ENCODE measurements at regions not wholly inside any gene's neighbourhood (a gene's known extent, or its start where the extent isn't known, plus 50 kb on each side); places are given as distances from the start of the nearest gene placed in this dataset.

DNA sequence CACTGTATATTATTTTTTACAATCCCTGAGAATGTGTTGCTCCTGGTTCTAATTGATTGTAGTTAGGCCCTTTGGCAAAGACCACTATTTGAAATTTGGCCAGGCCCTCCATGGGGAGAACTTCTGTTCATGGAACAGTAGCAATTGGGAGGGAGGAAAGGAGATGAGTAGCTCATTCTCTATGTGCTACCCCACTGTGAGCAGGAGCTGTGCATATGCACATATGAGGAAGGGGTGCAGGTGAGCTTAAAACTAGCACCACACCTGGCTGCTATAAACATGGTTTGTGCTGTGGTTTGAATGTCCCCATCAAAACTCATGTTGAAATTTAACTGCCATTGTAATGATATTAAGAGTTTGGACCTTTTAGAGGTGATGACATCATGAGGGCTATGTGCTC lies 1483.2 kb downstream of the PCDH7 start:
- DNase-seq: no peak

DNA sequence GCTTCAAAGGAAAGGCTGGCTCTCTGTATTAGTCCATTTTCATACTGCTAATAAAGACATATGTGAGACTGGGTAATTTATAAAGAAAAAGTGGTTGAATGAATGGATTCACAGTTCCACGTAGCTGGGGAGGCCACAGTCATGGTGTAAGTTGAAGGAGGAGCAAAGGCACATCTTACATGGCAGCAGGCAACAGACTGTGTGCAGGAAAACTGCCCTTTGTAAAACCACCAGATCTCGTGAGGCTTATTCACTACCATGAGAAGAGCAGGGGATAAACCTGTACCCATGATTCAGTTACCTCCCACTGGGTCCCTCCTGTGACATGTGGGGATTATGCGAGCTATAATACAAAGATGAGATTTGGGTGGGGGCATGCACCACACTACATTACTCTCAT lies 1486.6 kb downstream of the PCDH7 start:
- no peak for DNase-seq

DNA sequence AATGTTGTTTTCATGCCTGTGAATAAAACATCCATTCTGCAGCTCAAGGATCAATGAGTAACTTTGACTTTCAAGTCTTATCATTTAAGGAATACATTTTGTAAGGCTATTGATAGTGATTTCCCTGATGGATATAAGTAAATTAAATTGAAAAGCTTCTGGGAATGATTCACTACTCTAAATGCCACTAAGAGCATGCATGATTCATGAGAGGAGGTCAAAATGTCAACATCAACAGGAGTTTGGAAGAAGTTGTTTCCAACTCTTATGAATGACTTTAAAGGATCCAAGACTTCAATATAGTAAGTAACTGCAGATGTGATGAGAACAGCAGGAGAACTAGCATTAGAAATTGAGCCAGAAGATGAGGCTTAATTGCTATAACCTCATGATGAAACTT lies 1487.3 kb downstream of the PCDH7 start:
- no peak for DNase-seq

DNA sequence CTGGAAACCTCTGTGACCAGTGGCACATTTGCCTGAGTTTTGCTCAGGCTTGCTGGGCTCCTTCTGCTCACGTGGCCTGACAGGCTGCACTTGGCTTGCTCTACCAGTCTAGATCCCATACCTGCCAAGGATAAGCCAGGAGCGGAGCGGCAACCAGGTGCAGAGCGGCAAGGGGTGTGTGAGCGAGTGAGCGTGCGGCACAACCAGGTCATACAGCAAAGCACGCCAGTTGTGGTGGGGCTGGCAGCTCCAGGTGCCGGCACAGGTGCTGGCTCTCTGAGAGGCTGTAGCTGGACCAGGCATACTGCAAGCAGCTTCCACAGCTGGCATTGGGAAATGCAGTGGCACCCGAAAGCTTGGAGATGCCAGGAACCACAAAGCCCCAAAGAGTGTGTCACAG lies 1495.1 kb downstream of the PCDH7 start:
- no peak for DNase-seq

DNA sequence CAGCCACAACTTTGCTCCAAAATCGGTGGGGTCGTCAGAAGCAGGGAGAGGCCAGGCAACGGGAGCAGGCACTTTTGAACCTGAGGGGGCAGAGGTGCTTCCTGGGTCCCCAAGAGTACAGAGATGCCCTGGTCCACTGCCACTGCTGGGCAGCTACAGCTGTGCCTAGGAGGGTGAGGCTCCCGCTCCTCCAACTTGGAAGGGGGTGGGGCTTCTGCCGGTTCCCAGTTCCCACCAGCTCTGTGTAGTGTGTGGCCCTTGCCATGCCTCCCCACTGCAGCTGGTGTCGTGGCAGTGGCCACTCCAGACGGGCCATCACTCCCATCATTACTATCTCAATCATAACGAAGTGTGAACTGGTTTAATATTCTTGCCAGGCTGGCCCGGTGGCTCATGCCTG lies 1496.3 kb downstream of the PCDH7 start:
- DNase-seq: no peak

DNA sequence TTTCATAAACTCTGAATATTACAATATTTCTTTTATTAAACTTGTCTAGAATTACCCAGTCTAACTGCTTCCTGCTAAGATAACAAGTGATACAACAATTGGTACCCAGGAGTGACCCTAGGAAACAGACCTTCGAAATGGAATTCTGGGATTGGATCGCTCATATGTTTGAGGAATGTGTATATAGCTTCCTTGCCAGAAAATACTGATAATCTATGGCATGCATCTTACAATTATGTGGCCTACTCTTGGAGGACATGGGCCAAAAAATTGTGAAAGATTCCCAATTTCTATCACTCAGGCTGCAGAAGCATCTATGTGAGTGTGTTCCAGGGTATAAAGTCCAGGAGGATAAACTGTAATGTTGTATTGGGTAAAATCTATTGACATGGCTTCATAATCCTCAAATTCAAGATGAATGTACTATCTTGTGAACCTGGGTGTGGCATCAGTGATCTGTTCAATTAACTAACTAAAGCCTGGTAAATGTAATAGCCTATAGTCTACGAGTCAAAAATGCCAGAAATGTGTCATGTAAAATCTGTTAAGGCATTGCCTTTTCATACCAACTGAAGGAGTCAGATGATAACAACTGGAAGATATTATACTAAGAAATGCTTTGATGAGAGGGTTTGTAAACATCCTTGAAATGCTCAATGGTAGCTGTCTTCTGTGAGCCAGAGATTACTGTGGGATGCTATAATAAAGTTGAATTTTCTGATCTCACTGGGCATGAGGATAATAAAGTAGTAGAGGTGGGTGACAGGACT lies 1499.3 kb downstream of the PCDH7 start:
- no peak for DNase-seq

DNA sequence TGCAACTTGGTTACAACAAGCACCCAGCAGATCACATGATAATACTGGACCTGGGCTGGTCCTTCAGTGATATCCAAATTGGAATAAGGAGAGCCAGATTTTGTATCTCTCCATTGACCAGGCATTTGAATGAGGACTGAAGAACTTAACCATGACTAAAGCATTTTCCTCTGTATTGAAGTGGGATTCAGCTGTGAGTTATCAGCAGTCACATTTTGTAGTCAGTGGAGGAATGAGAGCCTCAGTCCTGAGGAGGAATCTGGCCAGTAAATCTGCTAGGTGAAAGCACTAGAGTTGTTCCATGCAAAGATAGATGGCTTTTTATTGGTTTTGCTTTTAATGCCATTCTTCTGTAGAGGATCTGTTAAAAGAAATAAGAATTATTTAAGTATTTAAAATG lies 1506.0 kb downstream of the PCDH7 start:
- DNase-seq: no peak

DNA sequence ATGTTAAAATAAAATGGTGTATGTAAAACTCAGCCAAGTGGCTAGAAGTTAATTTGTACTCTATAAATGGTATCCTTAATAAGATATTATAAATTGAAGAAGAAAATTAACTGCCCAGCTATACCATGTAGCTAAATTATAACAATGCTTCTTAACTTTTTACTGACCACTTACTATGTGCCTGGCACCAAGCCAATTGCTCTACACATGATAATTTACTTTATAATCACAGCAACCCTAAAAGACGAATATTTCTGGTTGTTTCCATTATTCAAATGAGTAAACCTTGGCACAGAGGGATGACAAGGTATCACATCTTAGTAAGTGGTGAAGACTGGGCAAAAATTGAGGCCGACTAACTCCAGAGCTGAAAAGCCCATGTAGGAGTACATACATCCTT lies 1506.6 kb downstream of the PCDH7 start:
- no peak for DNase-seq

DNA sequence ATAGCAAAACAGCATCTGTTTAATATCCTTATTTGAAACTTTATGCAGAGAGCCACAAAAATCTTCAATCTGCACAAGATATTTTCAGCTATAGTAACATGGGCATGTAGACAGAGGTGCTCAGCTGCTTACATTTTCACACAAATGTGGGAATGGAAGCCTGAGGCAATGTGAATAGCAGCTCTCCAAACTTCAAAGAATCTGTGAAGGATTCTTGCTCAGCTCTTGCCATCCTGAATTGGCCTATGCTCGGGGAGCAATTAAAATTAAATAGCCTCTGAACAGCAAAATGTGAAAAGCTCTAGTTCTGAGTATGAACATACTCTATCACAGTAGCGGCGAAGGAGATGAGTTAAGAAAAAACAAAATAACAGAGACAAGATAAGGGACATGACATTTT lies 1523.8 kb downstream of the PCDH7 start:
- no peak for DNase-seq

DNA sequence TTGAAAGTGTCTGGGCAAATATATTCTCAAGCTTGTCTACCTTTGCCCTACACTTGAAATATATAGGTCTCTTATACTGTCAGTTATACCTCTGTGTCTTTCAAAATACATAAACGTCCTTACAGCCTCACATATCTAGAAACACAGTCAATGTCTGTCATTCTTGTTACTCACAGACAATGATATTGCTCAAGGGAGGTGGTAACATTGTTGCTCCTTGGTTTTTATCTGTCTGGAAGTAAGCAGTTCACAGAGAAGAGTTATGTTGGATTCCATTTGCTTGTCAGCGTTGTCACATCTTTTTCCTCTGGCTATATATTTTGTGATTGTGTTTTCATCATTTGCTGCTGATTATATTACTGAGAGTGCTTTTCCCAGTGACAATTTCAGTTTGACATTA lies 1528.9 kb downstream of the PCDH7 start:
- no peak for DNase-seq

DNA sequence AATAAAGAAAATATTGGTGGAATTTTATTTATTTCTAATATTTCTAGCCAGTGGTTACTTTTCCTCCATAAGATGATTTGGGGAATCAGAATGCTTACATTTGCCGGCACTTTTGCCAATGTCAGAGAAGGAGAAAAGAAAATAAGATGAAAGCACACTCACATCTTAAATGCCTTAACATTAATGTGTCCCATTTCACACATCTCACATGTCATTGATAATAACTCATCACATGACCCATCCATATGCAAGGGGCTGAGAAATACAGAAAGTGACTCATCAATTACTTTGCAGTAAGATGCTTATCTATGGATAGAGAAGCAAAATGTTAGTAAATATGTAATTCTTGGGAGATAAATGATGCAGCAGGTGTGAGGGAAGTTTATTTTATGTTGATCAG lies 1531.0 kb downstream of the PCDH7 start:
- no peak for DNase-seq

DNA sequence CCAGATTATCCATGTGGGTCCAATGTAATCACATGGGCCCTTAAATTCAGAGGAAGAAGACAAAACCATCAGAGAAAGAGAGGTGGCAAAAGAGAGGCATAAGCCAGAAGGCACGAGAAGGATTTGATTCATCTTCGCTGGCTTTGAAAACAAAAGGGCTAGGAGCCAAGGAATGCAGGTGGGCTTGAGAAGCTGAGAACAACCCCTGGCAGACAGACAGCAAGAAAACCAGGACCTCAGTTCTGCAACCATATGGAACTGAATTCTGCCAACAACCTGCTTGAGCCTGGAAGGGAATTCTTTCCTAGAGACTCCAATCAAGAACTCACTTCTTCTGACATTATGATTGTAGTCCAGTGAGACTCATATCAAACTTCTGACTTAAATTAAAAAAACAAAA lies 1531.8 kb downstream of the PCDH7 start:
- no peak for DNase-seq

DNA sequence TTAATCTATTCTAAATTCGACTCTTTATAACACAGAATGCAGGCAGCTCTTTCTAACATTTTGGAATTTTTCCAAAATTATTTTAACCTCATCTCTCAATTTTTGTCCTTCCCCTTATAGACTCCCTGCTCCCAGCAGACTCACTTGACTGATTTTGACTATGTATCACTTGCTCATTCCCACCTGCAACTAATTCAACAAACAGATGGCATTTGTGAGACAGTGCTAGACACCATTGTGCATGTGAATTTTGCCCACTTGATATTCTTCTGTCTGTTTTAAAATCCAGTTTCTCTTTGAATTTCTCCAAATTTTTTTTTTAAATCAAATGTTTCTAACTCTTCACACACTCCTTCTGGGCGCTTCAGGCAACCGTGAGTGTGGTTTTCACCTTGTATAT lies 1534.0 kb downstream of the PCDH7 start:
- no peak for DNase-seq

DNA sequence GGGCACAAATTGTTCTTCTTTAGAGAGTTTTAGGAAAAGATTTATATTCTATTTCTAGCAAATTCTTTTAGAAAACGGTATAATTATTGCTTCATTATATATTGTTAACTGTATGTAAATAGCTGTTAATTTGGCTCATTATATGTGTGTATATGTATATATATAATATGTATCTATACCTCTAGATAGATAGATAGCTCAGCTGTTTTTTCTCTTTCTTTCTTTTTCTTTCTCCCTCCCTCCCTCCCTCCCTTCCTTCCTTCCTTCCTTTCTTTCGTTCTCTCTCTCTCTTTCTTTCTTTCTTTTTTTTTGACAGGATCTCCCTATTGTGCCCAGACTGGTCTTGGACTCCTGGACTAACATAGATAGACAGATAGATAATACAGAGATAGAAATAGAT lies 1538.8 kb downstream of the PCDH7 start:
- no peak for DNase-seq

DNA sequence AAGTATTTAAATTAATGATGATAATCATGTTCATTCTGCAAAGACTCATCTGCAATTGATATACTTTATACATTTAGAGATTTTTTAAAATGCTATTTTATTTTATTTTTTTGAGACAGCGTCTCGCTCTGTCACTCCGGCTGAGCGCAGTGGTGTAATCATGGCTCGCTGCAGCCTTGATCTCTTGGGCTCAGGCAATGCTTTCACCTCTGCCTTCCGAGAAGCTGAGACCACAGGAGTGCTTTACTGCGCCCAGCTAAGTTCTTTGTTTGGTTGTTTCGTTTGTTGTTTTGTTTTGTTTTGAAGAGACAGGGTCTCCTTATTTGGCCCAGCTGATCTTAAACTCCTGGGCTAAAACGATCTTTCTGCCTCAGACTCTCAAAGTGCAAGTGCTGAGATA lies 1541.0 kb downstream of the PCDH7 start:
- no peak for DNase-seq

DNA sequence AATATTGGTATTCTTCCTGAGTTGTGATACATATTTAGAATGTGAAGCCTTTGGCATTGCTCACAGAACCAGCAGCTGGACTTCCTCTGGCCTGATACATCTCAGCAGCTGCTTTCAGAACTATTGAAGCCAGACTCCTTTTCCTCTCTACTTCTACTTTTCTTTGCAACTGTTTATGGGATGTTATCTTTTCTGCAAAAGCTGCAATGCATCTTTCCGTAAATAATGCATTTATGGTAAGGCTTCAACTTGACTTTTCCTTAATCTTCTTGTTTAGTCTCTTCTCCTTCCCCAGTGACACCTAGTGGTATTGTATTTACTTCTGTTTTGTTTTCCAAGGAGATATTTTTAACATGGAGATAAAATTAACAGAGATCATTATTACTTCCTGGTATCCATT lies 1548.7 kb downstream of the PCDH7 start:
- no peak for DNase-seq

DNA sequence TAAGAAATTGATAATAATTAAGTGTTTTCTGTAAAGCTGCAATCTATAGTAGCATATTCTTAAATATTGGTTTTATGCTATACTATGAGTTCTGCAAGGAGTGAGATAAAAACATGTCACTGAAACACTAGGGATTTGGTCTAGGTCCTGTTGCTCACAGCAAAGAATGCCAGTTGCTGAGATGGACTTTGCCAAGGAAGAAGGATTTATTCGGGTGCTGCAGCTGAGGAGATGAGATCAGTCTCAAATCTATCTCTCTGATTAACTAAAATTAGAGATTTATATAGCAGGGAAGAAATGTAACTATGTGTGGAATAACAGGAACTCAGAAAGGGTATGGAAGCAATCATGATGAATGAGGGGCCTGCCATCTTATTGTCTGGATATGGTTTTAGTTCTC lies 1569.9 kb downstream of the PCDH7 start:
- DNase-seq: no peak

DNA sequence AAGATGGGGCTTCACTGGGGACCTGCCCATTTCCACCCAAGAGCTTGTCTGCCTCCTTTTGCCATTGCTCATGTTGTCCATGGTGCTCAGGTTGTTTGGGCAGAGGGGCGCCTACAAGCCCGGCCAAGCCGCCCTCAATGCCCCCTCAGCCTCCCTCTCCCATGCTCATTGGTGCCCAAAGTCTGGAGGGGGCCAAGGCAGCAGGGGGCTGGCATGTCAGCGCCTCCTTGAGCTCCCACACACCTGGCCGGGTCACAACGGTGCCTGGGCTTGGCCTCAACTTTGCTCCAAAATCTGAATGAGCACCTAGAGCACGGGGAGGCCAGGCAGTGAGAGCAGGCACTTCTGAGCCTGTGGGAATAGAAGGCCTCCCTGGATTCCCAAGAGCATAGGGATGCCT lies 1598.8 kb downstream of the PCDH7 start:
- DNase-seq: no peak

DNA sequence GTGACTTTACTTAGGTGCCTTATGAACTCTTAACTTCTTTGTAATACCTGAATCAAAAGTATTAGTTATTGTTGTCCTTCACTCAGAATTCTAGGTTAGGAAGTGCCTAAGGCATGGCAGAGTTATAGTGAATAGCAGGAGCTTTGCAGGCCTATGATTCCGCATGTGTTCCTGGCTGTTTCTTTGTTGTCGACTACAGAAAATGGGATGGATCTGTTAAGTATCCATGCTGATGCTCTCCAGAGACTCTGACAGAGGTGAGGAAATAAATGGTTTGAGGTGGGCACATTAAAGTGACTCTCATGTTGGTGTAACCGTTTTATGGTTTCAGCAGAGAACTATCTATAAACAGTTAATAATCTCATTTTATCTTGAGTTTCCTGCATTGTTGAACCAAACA lies 1601.3 kb downstream of the PCDH7 start:
- DNase-seq: no peak

DNA sequence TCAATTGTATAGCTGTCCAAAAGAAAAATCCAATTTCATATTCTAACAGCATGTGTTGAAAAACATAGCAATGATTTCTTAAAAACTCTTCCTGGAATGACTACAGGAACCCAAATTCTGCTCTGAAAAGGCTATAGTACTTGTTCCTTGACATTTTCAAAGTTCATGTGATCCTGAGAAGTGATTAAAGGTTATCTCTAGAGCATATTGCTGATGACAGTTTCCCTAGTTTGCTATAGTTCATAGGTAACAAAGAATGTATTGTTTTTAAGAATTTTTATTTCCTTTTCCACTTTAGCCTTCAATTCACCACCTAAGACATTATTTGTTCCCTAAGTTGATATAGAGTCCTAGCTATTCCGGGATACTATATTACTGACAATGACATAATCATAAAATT lies 1614.6 kb downstream of the PCDH7 start:
- no peak for DNase-seq

DNA sequence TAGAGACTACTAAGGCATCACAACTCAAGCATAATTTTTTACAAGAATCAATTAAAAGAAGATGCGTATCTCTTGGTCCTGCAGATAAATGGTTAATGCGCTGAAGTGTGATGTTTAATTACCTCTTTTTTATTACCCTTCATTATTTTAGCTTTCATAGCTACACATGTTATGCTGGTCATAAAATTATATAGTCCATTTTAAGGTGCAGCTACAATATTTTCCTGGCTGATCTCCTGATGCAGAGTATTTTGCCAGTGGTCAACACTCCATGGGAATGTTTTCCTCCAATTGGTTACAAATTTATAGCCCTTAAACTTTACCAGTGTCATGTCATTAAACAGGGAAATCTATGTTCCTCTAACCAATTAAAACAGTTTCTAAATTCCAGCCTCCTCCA lies 1617.2 kb downstream of the PCDH7 start:
- no peak for DNase-seq

DNA sequence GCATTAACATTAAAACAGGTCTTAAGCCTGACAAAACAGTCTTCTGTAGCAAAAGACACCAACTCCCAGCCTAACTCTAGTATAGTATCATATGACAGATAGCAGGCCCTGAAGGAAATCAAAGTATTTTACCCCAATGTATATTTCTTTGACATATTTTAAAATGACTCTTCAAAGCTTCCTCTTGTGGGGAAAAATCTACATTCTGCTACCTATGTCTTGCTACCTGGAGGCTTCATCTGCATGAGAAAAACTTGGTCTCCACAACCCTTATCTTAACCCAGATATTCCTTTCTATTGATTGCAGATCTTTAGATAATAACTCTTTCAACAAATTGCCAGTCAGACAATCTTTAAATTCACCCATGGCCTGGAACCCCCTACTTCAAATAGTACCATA lies 1620.4 kb downstream of the PCDH7 start:
- no peak for DNase-seq

DNA sequence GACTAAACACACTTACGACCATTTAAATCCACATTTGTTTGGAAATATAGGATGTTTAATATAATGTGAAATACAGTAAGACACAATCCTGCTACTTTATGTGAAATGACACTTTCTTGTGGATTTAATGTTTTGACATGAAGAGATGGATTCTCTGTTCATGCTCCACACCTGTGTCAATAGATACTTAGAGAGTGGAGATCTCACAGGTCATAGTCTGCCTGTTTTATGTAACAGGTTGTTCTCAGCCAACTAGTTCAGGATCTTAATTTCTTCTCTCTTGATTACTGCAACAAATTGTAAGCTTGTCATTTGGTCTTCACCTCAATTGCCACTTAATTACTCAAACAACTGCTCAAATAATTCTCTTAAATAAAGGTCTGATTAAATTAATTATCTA lies 1621.2 kb downstream of the PCDH7 start:
- no peak for DNase-seq

DNA sequence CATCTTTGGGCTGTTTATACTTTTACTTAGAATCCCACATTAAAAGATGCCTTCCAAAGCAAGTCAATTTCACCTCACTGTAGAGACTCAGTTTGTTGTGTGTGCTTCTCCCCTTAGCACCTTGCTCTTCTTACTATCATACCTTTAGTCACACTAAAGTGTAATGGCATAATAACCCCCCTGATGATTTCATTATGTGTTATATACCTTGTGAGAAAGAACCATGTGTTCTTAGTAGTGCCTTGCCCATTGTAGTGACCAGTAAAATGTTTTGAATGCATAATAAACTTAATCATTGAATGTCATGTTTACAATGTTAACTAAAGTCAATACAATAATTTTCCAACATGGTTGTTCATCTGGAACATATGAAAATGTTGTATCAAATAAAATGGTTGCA lies 1621.9 kb downstream of the PCDH7 start:
- no peak for DNase-seq

DNA sequence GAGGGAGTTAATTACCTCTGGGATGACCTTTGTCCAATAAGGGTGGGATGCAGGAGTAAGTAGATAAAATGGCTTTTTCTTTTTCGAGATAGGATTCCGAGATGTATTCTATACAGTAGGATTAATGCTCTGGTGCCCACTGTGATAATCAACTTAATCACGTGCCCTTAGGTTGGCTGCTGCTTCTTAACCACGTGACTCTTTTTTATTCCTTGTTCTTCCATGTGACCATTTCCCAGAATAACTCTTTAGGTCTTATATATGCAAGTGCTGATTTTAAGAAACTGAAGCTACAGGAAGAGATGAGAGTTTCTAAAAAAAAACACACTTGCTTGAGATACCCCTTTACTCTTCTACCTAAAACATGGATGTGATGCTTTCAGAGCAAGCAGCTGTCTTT lies 1628.9 kb downstream of the PCDH7 start:
- DNase-seq: no peak

DNA sequence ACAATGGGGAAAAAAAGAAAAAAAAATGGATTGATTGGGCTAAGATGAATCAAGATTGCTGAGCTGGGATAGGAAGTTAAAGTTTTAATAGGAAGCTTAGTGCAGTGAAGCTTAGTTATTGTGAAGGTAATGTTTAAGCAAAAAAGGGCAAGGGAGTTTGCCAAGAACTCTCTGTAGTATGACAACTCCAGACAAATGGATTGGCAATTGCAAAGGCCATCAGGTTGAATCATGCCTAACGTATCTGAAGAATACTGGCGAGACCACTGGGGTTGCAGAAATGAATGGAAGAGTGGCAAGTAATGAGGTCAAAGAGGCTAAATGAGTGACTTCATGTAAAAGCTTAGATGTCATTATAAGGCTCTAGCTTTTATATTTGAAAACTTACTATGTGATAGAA lies 1654.0 kb downstream of the PCDH7 start:
- no peak for DNase-seq

Measured in NCI-H69 (cell line).